CD4-positive, alpha-beta T cell treated with Interleukin-6 at 100 ng/mL for 8 hours (primary cell): ENCODE measurements at regions not wholly inside any gene's neighbourhood (a gene's known extent, or its start where the extent isn't known, plus 50 kb on each side); places are given as distances from the start of the nearest gene placed in this dataset.

Experiments
- DNase-seq: peaks from one replicate; pipeline ENCODE4 v3.0.0-alpha.2; 2020; ENCODE audit warnings: mixed read lengths, low spot score

- no peak for DNase-seq
Observed at GRCh38 chr1:244347942-244348341, 103.8 kb downstream of the ADSS2 start.

DNA sequence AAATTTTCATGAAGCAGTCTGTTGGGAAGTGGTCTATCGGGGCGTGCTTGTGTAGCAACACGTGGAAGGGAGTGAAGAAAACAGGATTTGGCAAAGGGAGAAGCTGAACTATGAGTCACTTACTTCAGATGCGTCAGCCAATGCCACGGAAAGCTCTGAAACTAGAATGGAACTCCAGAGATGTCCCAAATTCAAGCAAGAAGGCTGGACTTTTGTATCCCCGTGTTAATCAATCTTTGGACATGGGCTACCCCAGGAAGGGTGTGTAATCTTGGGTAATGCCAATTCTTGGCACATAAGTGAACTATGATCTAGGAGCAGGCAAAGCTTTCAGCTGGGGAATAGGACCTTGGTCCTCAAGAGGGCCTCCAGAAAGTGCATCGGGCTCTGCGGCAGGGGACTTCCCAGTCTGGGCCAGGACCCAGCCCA lies 102.6 kb downstream of the ADSS2 start:
- DNase-seq, result no peak

DNA sequence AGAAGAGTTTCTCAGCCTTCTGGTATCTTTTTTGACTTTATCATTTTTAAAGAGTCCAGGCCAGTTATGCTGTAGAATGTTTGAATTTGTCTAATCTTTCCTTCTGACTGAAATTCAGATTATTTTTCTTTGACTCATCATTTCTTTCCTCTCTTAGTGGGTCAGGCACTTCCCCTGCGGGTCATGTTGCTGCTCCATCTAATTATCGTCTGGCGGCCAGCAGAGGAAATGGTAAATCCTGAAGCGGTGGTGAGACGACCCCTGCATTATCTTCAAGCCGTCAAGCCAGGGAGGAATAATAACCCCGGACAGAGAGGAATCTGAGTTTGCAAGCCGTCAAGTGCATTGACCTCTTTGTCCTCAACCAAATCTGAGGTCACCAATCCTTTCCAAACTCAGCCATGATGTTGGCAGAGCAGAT lies 102.1 kb downstream of the ADSS2 start:
- no peak for DNase-seq

GRCh38 chr1:244350027-244350426 lies 101.7 kb downstream of the ADSS2 start:
- DNase-seq, result no peak

DNA sequence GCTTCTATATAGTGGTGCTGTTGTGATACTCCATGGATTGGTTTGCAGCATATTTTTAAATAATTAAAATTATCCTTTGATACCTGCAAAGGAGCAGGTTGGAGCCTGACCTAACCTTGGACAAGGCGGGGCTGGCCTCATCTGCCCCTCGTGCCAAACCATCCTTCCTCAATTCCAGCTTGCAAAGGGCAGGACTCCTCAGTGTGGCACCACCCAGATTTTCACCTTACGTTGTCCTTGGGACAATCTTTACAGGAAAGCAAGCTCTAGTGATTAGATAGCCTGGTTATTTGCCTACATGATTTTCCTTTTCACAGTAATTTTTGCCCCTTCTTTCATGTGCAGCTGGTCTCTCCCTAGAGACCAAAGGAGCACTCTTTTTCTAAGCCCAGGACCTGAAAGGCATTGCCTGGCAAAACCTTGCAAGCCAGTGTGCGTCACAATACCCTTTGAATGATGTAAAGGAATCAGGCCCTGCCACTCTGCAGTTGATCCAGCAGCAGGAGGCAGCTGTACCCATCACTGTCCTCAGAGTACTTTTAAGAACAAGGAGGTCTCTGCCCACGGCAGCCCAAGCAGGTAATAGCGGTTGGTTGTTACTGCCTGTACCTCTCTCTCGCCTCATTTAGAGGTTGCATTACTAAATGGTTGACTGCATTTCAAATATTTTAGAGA lies 99.4 kb downstream of the ADSS2 start:
- DNase-seq, result no peak

- peak; percentile 39 for DNase-seq
Observed at GRCh38 chr1:244353551-244354091, 98.1 kb downstream of the ADSS2 start.

GRCh38 chr1:244354810-244355278 lies 96.9 kb downstream of the ADSS2 start:
- DNase-seq, result no peak

GRCh38 chr1:244356376-244356775 lies 95.3 kb downstream of the ADSS2 start:
- DNase-seq, result no peak
